GM08714 (cell line): ENCODE measurements at regions not wholly inside any gene's neighbourhood (a gene's known extent, or its start where the extent isn't known, plus 50 kb on each side); places are given as distances from the start of the nearest gene placed in this dataset.

Experiments used
- H3K4me3 ChIP-seq: fragments of 200-500 bp; sonication (Bioruptor generic); 2 replicates; pipeline ENCODE4 v1.5.1; 2014; ENCODE audit warnings: mild to moderate bottlenecking, low read length, inconsistent platforms
- ZNF274 ChIP-seq: IDR thresholded peaks from 2 replicates; pipeline ENCODE4 v1.6.1; 2012; ENCODE audit warnings: mild to moderate bottlenecking, low read depth, low read length

- TF ChIP-seq ZNF274, result no peak
- no peak overlapping the region for H3K4me3 ChIP-seq
Observed at GRCh38 chr14:39853441-39853840, 421.2 kb upstream of the FBXO33 start.

- no peak overlapping the region for H3K4me3 ChIP-seq
- TF ChIP-seq ZNF274, result no peak
Observed at GRCh38 chr14:39851202-39851601, 419.0 kb upstream of the FBXO33 start.

GRCh38 chr14:39847852-39848251, 415.6 kb upstream of the FBXO33 start:
- TF ChIP-seq ZNF274, result no peak
- no peak overlapping the region for H3K4me3 ChIP-seq

- no peak for TF ChIP-seq ZNF274
- H3K4me3 ChIP-seq, result no peak overlapping the region
Observed at GRCh38 chr14:39847194-39847593, 415.0 kb upstream of the FBXO33 start.

- TF ChIP-seq ZNF274, result no peak
- H3K4me3 ChIP-seq, result no peak overlapping the region
Observed at GRCh38 chr14:39843881-39844280, 411.6 kb upstream of the FBXO33 start.

GRCh38 chr14:39841088-39841487, 408.9 kb upstream of the FBXO33 start:
- TF ChIP-seq ZNF274, result no peak
- no peak overlapping the region for H3K4me3 ChIP-seq

GRCh38 chr14:39827901-39828655, 395.8 kb upstream of the FBXO33 start:
- TF ChIP-seq ZNF274, result no peak
- no peak overlapping the region for H3K4me3 ChIP-seq

GRCh38 chr14:39812532-39813320, 380.5 kb upstream of the FBXO33 start:
- no peak overlapping the region for H3K4me3 ChIP-seq
- no peak for TF ChIP-seq ZNF274

GRCh38 chr14:39807271-39807670, 375.0 kb upstream of the FBXO33 start:
- no peak for TF ChIP-seq ZNF274
- no peak overlapping the region for H3K4me3 ChIP-seq

GRCh38 chr14:39784461-39784860, 352.2 kb upstream of the FBXO33 start:
- no peak for TF ChIP-seq ZNF274
- no peak overlapping the region for H3K4me3 ChIP-seq

- no peak for TF ChIP-seq ZNF274
- H3K4me3 ChIP-seq, result no peak overlapping the region
Observed at GRCh38 chr14:39781466-39781865, 349.2 kb upstream of the FBXO33 start.

GRCh38 chr14:39773387-39774126, 341.3 kb upstream of the FBXO33 start:
- no peak for TF ChIP-seq ZNF274

GRCh38 chr14:39772627-39773026, 340.4 kb upstream of the FBXO33 start:
- H3K4me3 ChIP-seq, result no peak overlapping the region
- TF ChIP-seq ZNF274, result no peak

More at GRCh38 chr14:39773387-39774126, 341.3 kb upstream of the FBXO33 start:
- H3K4me3 ChIP-seq, result no peak overlapping the region

GRCh38 chr14:39768589-39768988, 336.4 kb upstream of the FBXO33 start:
- TF ChIP-seq ZNF274, result no peak
- H3K4me3 ChIP-seq, result no peak overlapping the region
